H1 (cell line): ENCODE measurements at regions not wholly inside any gene's neighbourhood (a gene's known extent, or its start where the extent isn't known, plus 50 kb on each side); places are given as distances from the start of the nearest gene placed in this dataset.

Experiments used
- CTCF ChIA-PET: fragments of 300-600 bp; sonication (Branson Sonifier 250); formaldehyde crosslinking; loops from one replicate; lab custom pipeline; 2021; ENCODE audit not compliant: partially characterized antibody; lab: Charles Lee
- POLR2A ChIA-PET: fragments of 300-600 bp; sonication (Branson Sonifier 250); formaldehyde crosslinking; loops from one replicate; lab custom pipeline; 2021; ENCODE audit warnings: inconsistent platforms; ENCODE audit not compliant: partially characterized antibody; lab: Charles Lee
- DNase-seq, 2 experiments: peaks; one replicate each; pipeline versions ENCODE4 v3.0.0 to v3.0.0-alpha.2; 2010 to 2022; ENCODE audit warnings: low spot score in 2 of 2, low read depth in 1 of 2, mixed read lengths in 1 of 2
- FAIRE-seq: peaks from 2 replicates; lab custom pipeline; 2011; peaks lifted over from hg19 to GRCh38; lab: Jason Lieb, UNC
- H2AFZ ChIP-seq: 2 replicates; pipeline ENCODE4 v1.8.1; 2012; ENCODE audit warnings: low read length, inconsistent platforms
- H2AK5ac ChIP-seq: 2 replicates; pipeline ENCODE4 v1.6.1; 2013; ENCODE audit warnings: low read depth, low read length
- H2BK120ac ChIP-seq: replicated peaks from 2 replicates; pipeline ENCODE3; 2013; ENCODE audit warnings: low read depth, low read length, inconsistent platforms
- H2BK12ac ChIP-seq: 2 replicates; pipeline ENCODE4 v1.6.1; 2013; ENCODE audit warnings: low read depth, low read length
- H2BK15ac ChIP-seq: 2 replicates; pipeline ENCODE4 v1.6.1; 2013; ENCODE audit warnings: low read length
- H2BK20ac ChIP-seq: 2 replicates; pipeline ENCODE4 v1.6.1; 2013; ENCODE audit warnings: low read length
- H2BK5ac ChIP-seq: 2 replicates; pipeline ENCODE4 v1.6.1; 2013; ENCODE audit warnings: low read depth, low read length
- H3K14ac ChIP-seq: 2 replicates; pipeline ENCODE4 v1.6.1; 2013; ENCODE audit warnings: inconsistent platforms; ENCODE audit not compliant: insufficient read length
- H3K18ac ChIP-seq: 2 replicates; pipeline ENCODE4 v1.6.1; 2013; ENCODE audit warnings: low read length; ENCODE audit errors: extremely low read depth
- H3K23ac ChIP-seq: 2 replicates; pipeline ENCODE4 v1.6.1; 2013; ENCODE audit warnings: inconsistent platforms; ENCODE audit not compliant: insufficient read length
- H3K23me2 ChIP-seq: 2 replicates; pipeline ENCODE4 v1.6.1; 2013; ENCODE audit warnings: low read depth, low read length
- H3K27ac ChIP-seq: 2 replicates; pipeline ENCODE4 v1.6.1; 2011; ENCODE audit warnings: low read depth, low read length, inconsistent platforms
- H3K27me3 ChIP-seq, 4 experiments: replicated peaks in 1 of 4; 1 replicate in 1 of 4; 2 replicates in 3 of 4; pipeline versions ENCODE4 v1.6.1 to v1.8.1; 2011 to 2013; ENCODE audit warnings: low read length in 3 of 4, mild to moderate bottlenecking in 3 of 4, inconsistent platforms in 2 of 4, mixed read lengths in 2 of 4, moderate library complexity in 1 of 4; ENCODE audit not compliant: control insufficient read depth in 3 of 4, insufficient read depth in 3 of 4; ENCODE audit errors: extremely low read depth in 1 of 4
- H3K36me3 ChIP-seq, 4 experiments: 2 replicates each; pipeline versions ENCODE4 v1.6.1 to v1.8.1; 2011 to 2013; ENCODE audit warnings: mild to moderate bottlenecking in 4 of 4, low read length in 3 of 4, moderate library complexity in 2 of 4, control low read depth in 1 of 4, inconsistent platforms in 1 of 4; ENCODE audit not compliant: insufficient read depth in 4 of 4, control insufficient read depth in 2 of 4
- H3K4ac ChIP-seq: replicated peaks from 2 replicates; pipeline ENCODE3; 2013; ENCODE audit warnings: low read length, low read depth, mixed read lengths, inconsistent platforms; ENCODE audit not compliant: insufficient read length
- H3K4me1 ChIP-seq, 4 experiments: replicated peaks in 1 of 4; 1 replicate in 1 of 4; 2 replicates in 3 of 4; pipeline versions ENCODE4 v1.6.1 to v1.8.1; 2011 to 2013; ENCODE audit warnings: low read length in 3 of 4, inconsistent platforms in 2 of 4, mixed read lengths in 1 of 4; ENCODE audit not compliant: insufficient read depth in 4 of 4, control insufficient read depth in 3 of 4
- H3K4me2 ChIP-seq, 2 experiments: 2 replicates each; pipeline versions ENCODE4 v1.6.1 to v1.8.1; 2011 to 2013; ENCODE audit warnings: low read depth in 2 of 2, low read length in 2 of 2, control low read depth in 1 of 2, inconsistent platforms in 1 of 2, mild to moderate bottlenecking in 1 of 2; ENCODE audit not compliant: insufficient read depth in 1 of 2
- H3K4me3 ChIP-seq, 4 experiments: fragments of 200-600, 300-600 bp in 1 of 4; sonication (generic), shearing (Covaris generic), sonication (Bioruptor Twin) in 1 of 4; 2 replicates each; pipeline versions ENCODE4 v1.5.1 to v1.8.1; 2011 to 2016; ENCODE audit warnings: low read length in 4 of 4, low read depth in 3 of 4, control low read depth in 2 of 4, inconsistent platforms in 2 of 4, mild to moderate bottlenecking in 2 of 4, mixed read lengths in 1 of 4, moderate library complexity in 1 of 4; ENCODE audit not compliant: insufficient read depth in 2 of 4; ENCODE audit errors: extremely low read depth in 1 of 4
- H3K56ac ChIP-seq: replicated peaks from 2 replicates; pipeline ENCODE3; 2013; ENCODE audit warnings: low read depth, mild to moderate bottlenecking, mixed read lengths, low read length, inconsistent platforms; ENCODE audit not compliant: insufficient read length
- H3K79me1 ChIP-seq: 2 replicates; pipeline ENCODE4 v1.6.1; 2013; ENCODE audit warnings: low read depth, low read length, control low read depth
- H3K79me2 ChIP-seq, 2 experiments: 2 replicates each; pipeline versions ENCODE4 v1.6.1 to v1.8.1; 2012 to 2013; ENCODE audit warnings: low read length in 2 of 2, mild to moderate bottlenecking in 2 of 2, inconsistent platforms in 1 of 2; ENCODE audit not compliant: insufficient read depth in 2 of 2, control insufficient read depth in 1 of 2
- H3K9ac ChIP-seq, 4 experiments: replicated peaks in 1 of 4; 1 replicate in 1 of 4; 2 replicates in 3 of 4; pipeline versions ENCODE4 v1.6.1 to v1.8.1; 2011 to 2013; ENCODE audit warnings: low read depth in 3 of 4, low read length in 3 of 4, control low read depth in 2 of 4, mild to moderate bottlenecking in 2 of 4, moderate library complexity in 2 of 4, inconsistent platforms in 1 of 4; ENCODE audit errors: extremely low read depth in 1 of 4
- H3K9me3 ChIP-seq, 2 experiments: 2 replicates each; pipeline versions ENCODE4 v1.6.1 to v1.8.1; 2012 to 2013; ENCODE audit warnings: mild to moderate bottlenecking in 2 of 2, moderate library complexity in 2 of 2, control low read depth in 1 of 2, inconsistent platforms in 1 of 2, low read depth in 1 of 2, low read length in 1 of 2, mixed read lengths in 1 of 2; ENCODE audit not compliant: insufficient read depth in 2 of 2
- H4K20me1 ChIP-seq, 2 experiments: replicated peaks in 1 of 2; 2 replicates each; pipeline versions ENCODE3 to v1.8.1; 2011 to 2013; ENCODE audit warnings: inconsistent platforms in 2 of 2, low read length in 2 of 2, mild to moderate bottlenecking in 1 of 2; ENCODE audit not compliant: insufficient read depth in 2 of 2, control insufficient read depth in 1 of 2
- H4K5ac ChIP-seq: 2 replicates; pipeline ENCODE4 v1.6.1; 2013; ENCODE audit warnings: low read length, low read depth, mixed read lengths, inconsistent platforms; ENCODE audit not compliant: insufficient read length
- H4K8ac ChIP-seq: 2 replicates; pipeline ENCODE4 v1.8.0; 2013; ENCODE audit warnings: mild to moderate bottlenecking, moderate library complexity, low read length, inconsistent platforms; ENCODE audit not compliant: insufficient read depth; ENCODE audit errors: extremely low read depth
- H4K91ac ChIP-seq: replicated peaks from 2 replicates; pipeline ENCODE3; 2013; ENCODE audit warnings: low read length, mixed read lengths, inconsistent platforms; ENCODE audit not compliant: insufficient read length
- RAD21 ChIP-seq, 2 experiments: IDR thresholded peaks in 1 of 2; conservative IDR thresholded peaks in 1 of 2; 2 replicates each; pipeline ENCODE4 v1.6.1; 2011; ENCODE audit warnings: low read depth in 2 of 2, low read length in 2 of 2, improper control_type of control experiment in 1 of 2, inconsistent platforms in 1 of 2, mild to moderate bottlenecking in 1 of 2, moderate library complexity in 1 of 2
- SUZ12 ChIP-seq: fragments of 200-600 bp; sonication (generic); IDR thresholded peaks from 2 replicates; pipeline ENCODE4 v1.6.1; 2012; ENCODE audit warnings: mild to moderate bottlenecking, inconsistent platforms, low read length, moderate library complexity, mixed read lengths
- WGBS, 2 experiments: shearing (Covaris generic) in 1 of 2; methylation state at CpG; one replicate each; pipeline versions ENCODE4 v1.1.6 to v1.1.7; 2013 to 2015; ENCODE audit warnings: low lambda C conversion rate in 2 of 2, mixed read lengths in 2 of 2, inconsistent platforms in 1 of 2, low coverage in 1 of 2, missing lambda C conversion rate in 1 of 2; ENCODE audit not compliant: insufficient replicate concordance in 2 of 2, insufficient coverage in 1 of 2, insufficient read length in 1 of 2; ENCODE audit errors: extremely low coverage in 1 of 2, missing lambda C conversion rate in 1 of 2; 5-methylcytosine and 5-hydroxymethylcytosine counted together

DNA sequence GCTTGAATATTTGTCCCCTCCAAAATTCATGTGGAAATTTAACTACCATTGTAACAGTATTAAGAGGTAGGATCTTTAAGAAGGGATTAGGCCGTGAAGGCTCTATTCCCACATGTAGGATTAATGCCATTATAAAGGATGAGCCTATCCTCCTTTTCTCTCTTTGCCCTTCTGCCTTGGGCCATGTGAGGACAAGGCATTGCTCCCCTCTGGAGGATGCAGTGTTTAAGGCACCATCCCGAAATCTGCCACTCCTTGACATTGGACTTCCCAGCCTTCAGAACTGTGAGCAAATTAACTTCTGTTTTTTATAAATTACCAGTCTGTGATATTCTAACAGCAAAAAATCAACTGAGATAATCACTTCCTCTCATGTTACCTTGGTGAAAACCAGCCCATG lies 124.4 kb downstream of the TOMM20 start:
- Histone ChIP-seq H2BK15ac (no peak overlapping the region), H3K4me1 (no peaks in the 10 kb centered on the region)
- no peak for TF ChIP-seq SUZ12
- peak; percentile 9 to 28; a peak in 3 of 4 replicates for TF ChIP-seq RAD21 (IDR thresholded peaks at IDR 0.05 in 1 of 2, conservative IDR thresholded peaks at IDR 0.05 in 1 of 2; ENCODE audit: low read depth in 2 of 2, low read length in 2 of 2)
- TF ChIP-seq, all 59 proteins: peak for 1
- H3K9ac ChIP-seq, result no peak overlapping the region
- no peaks in the 10 kb centered on the region for H4K20me1 ChIP-seq
- H4K8ac ChIP-seq, result no peak overlapping the region
- H4K5ac ChIP-seq, result no peak overlapping the region
- H2BK20ac ChIP-seq, result no peak overlapping the region
- no peak overlapping the region for H3K4ac ChIP-seq
- no peak overlapping the region for H3K18ac ChIP-seq
- H3K56ac ChIP-seq, result no peak overlapping the region
- H3K79me2 ChIP-seq, result no peaks in the 10 kb centered on the region
- DNase-seq (no peak), FAIRE-seq (no peak)
- no peaks in the 10 kb centered on the region for H3K27me3 ChIP-seq
- 77% methylated on average over 2 of the region's 2 CpGs; no CpG with 5 or more reads in 1 of the 2 experiments for WGBS, 2 experiments
- H2BK5ac ChIP-seq, result no peak overlapping the region
- no peak overlapping the region for H2BK120ac ChIP-seq
- no peak overlapping the region for H3K14ac ChIP-seq
- H3K79me1 ChIP-seq, result no peaks in the 10 kb centered on the region
- H2AK5ac ChIP-seq, result no peak overlapping the region
- H2AFZ ChIP-seq, result no peak overlapping the region
- H3K4me2 ChIP-seq, result no peak overlapping the region
- H4K91ac ChIP-seq, result no peak overlapping the region
- no peak overlapping the region for H3K23ac ChIP-seq
- peaks cover 0 to 9% of the 10 kb centered on the region in 2 experiments; a peak in 1 of 4 replicates for H3K9me3 ChIP-seq
- no peak overlapping the region for H3K27ac ChIP-seq
- POLR2A ChIA-PET, result no interaction called here
- no peak overlapping the region for H2BK12ac ChIP-seq
- H3K23me2 ChIP-seq, result no peaks in the 10 kb centered on the region
- H3K4me3 ChIP-seq, result no peak overlapping the region
- H3K36me3 ChIP-seq, result no peaks in the 10 kb centered on the region
- CTCF ChIA-PET, result no interaction called here
